ENCODE measurements at regions not wholly inside any gene's neighbourhood (a gene's known extent, or its start where the extent isn't known, plus 50 kb on each side); places are given as distances from the start of the nearest gene placed in this dataset.

GRCh38 chr5:174344335-174344734, 298.8 kb downstream of the NSG2 start:
- no peak for TF ChIP-seq CTCF (IDR thresholded peaks at IDR 0.05; ENCODE audit: unreplicated experiment)
- Mint-ChIP-seq H3K27me3 (ENCODE audit: unreplicated experiment) (no peaks in the 10 kb centered on the region), H3K4me3 (ENCODE audit: unreplicated experiment) (no peak overlapping the region), H3K36me3 (ENCODE audit: low read depth, unreplicated experiment) (no peaks in the 10 kb centered on the region), H3K9me3 (ENCODE audit: unreplicated experiment) (no peaks in the 10 kb centered on the region), H3K27ac (ENCODE audit: unreplicated experiment) (no peak overlapping the region), H3K4me1 (ENCODE audit: unreplicated experiment) (no peaks in the 10 kb centered on the region)
- DNase-seq (ENCODE audit: low spot score) = no peak

- peaks cover 2% of the 10 kb centered on the region for H3K27me3 Mint-ChIP-seq (ENCODE audit: unreplicated experiment)
- no peak for DNase-seq (ENCODE audit: low spot score)
- no peak for TF ChIP-seq CTCF (IDR thresholded peaks at IDR 0.05; ENCODE audit: unreplicated experiment)
- H3K4me3 Mint-ChIP-seq (ENCODE audit: unreplicated experiment) = no peak overlapping the region
- no peaks in the 10 kb centered on the region for H3K4me1 Mint-ChIP-seq (ENCODE audit: unreplicated experiment)
- no peaks in the 10 kb centered on the region for H3K9me3 Mint-ChIP-seq (ENCODE audit: unreplicated experiment)
- H3K27ac Mint-ChIP-seq (ENCODE audit: unreplicated experiment) = no peak overlapping the region
- H3K36me3 Mint-ChIP-seq (ENCODE audit: low read depth, unreplicated experiment) = no peaks in the 10 kb centered on the region
These were observed 301.7 kb downstream of the NSG2 start for GRCh38 chr5:174347183-174347582.

- no peak overlapping the region for H3K27ac Mint-ChIP-seq (ENCODE audit: unreplicated experiment)
- no peak for DNase-seq (ENCODE audit: low spot score)
- TF ChIP-seq CTCF (IDR thresholded peaks at IDR 0.05; ENCODE audit: unreplicated experiment) = no peak
- H3K27me3 Mint-ChIP-seq (ENCODE audit: unreplicated experiment) = peaks cover 2% of the 10 kb centered on the region
- H3K9me3 Mint-ChIP-seq (ENCODE audit: unreplicated experiment) = no peaks in the 10 kb centered on the region
- H3K4me3 Mint-ChIP-seq (ENCODE audit: unreplicated experiment) = no peak overlapping the region
- H3K36me3 Mint-ChIP-seq (ENCODE audit: low read depth, unreplicated experiment) = no peaks in the 10 kb centered on the region
- no peaks in the 10 kb centered on the region for H3K4me1 Mint-ChIP-seq (ENCODE audit: unreplicated experiment)
These were observed 302.9 kb downstream of the NSG2 start for GRCh38 chr5:174348311-174348981.

GRCh38 chr5:174352681-174353080, 307.2 kb downstream of the NSG2 start:
- H3K36me3 Mint-ChIP-seq (ENCODE audit: low read depth, unreplicated experiment) = no peaks in the 10 kb centered on the region
- TF ChIP-seq CTCF (IDR thresholded peaks at IDR 0.05; ENCODE audit: unreplicated experiment) = no peak
- no peak overlapping the region for H3K4me3 Mint-ChIP-seq (ENCODE audit: unreplicated experiment)
- no peak for DNase-seq (ENCODE audit: low spot score)
- no peaks in the 10 kb centered on the region for H3K4me1 Mint-ChIP-seq (ENCODE audit: unreplicated experiment)
- no peaks in the 10 kb centered on the region for H3K9me3 Mint-ChIP-seq (ENCODE audit: unreplicated experiment)
- H3K27me3 Mint-ChIP-seq (ENCODE audit: unreplicated experiment) = peaks cover 2% of the 10 kb centered on the region
- no peak overlapping the region for H3K27ac Mint-ChIP-seq (ENCODE audit: unreplicated experiment)

DNA sequence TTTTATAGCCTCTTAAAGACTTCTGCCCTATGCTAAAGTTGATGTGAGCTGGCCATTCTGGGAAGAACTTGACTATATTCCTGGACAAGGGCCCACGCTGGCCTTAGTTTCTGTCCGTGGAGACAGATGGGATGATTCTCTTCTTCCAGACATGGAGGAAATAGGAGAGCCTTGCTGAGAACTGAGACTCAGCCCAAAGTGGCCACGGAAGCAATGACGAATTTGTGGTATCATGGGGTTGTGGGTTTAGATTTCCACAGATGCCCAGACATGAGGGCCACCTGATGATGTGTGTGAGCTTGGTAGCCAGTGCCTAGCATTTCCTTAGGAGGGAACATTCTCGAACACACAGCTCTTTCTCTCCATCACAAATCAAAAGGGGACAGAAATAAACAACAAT, 309.1 kb downstream of the NSG2 start:
- no peaks in the 10 kb centered on the region for H3K4me1 Mint-ChIP-seq (ENCODE audit: unreplicated experiment)
- no peak for DNase-seq (ENCODE audit: low spot score)
- H3K36me3 Mint-ChIP-seq (ENCODE audit: low read depth, unreplicated experiment) = no peaks in the 10 kb centered on the region
- H3K27me3 Mint-ChIP-seq (ENCODE audit: unreplicated experiment) = peaks cover 2% of the 10 kb centered on the region
- TF ChIP-seq CTCF (IDR thresholded peaks at IDR 0.05; ENCODE audit: unreplicated experiment) = no peak
- H3K9me3 Mint-ChIP-seq (ENCODE audit: unreplicated experiment) = no peaks in the 10 kb centered on the region
- H3K27ac Mint-ChIP-seq (ENCODE audit: unreplicated experiment) = no peak overlapping the region
- H3K4me3 Mint-ChIP-seq (ENCODE audit: unreplicated experiment) = no peak overlapping the region
